Activated naive CD8-positive, alpha-beta T cell treated with anti-CD3 and anti-CD28 coated beads, Interleukin-2, amount 50 U/mL, for 16 hours (primary cell): ENCODE measurements at regions not wholly inside any gene's neighbourhood (a gene's known extent, or its start where the extent isn't known, plus 50 kb on each side); places are given as distances from the start of the nearest gene placed in this dataset.

Experiments
- DNase-seq: peaks from one replicate; pipeline ENCODE4 v3.0.0-alpha.2; 2020; ENCODE audit warnings: low read depth, low spot score

DNA sequence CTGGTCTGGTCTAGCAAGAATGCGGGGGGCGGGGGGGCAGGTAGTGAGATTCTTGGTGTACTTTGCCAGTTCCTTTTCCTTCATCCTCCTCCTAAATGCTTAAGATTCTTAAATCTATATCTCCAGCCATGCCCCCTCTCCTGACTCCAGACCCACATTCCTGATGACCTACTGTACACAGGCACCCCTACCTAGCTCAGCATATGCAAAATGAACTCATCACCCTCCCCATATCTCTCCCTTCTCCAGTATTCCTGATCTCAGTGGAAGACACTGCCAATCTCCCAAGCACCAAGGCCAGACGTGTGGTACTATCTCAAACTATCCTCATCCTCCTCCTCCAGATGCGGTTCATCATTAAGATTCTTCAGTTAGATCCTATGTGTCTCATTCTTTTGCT is 215.8 kb downstream of the SPTSSA start:
- no peak for DNase-seq

DNA sequence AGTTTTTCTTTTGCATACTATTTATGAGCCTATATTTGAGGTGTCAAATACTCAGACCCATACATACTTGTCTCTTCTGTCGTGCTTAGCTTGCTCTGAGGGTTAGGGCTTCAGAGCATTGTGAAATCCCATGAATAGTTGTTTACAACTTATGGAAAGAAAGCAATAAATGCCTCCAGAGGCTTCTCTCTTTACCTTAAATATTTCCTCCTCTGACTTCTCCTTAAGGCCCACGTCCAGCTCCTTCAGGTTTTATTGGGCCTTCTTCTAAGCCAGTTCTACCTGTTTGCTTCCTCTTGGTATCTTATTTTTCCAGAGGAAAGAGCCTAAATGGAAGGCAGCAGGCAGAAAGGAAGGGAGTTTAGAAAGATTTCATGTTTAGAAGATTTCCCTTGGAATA is 218.6 kb downstream of the SPTSSA start:
- no peak for DNase-seq

DNA sequence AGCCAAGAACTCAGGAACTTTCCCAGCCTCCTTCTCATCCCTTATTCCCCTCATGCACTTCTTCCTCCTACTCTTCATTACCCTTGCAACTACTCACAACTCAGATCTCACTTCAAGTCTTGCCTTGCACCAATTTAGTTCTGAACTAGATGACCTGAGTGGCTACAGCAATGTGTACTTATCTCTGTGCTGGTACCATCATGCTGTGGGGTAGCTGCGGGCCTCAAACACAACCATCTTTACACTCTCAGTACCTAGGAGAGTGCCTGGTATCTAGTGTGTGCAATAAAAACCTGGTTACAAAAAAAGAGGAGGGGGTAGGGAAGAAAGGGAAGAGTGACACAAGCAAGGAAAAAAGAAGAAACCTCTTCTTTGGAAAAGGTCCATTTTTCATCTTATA is 219.0 kb downstream of the SPTSSA start:
- no peak for DNase-seq

DNA sequence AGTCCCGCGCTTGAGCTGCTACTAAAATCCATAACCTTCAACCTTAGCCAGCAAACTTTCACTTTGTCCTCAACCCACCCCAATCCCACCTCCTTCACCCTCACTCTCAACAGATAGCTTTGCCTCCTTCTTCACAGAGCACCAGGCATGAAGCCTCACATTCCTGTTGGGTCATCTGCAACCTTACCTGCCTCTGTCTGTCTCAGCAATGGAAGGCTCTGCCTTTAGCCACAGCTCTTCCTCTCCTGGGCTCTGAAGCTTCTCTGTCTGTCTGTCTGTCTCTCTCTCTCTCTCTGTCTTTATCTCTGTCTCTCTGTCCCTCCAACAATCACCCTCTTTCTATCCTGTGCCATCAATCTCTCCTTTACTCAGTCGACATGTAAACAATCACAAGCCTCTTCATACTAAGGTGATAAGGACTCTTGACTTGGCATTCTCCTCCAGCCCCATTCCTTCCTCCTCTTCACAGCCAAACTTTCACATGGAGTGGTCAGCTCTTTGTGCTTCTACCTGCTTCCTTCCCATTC is 220.8 kb downstream of the SPTSSA start:
- DNase-seq = no peak

DNA sequence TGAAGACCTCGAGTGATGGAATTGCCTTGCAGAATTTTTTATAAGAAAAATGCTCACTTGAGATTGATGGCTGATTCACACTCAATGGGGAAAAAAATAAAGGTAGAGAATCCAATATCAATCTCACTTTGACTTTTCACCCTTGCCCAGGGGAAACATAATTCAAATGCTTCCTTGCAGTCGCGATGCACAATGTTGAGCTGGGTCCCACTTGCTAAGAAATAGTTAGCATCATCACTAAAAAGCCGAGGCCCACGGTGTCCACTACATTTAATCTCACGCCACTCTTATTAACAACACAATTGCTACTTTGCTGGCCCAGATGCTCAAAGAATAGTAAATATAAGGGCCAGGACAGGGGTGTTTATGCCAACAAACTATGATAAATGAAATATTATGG is 223.4 kb downstream of the SPTSSA start:
- DNase-seq = no peak

DNA sequence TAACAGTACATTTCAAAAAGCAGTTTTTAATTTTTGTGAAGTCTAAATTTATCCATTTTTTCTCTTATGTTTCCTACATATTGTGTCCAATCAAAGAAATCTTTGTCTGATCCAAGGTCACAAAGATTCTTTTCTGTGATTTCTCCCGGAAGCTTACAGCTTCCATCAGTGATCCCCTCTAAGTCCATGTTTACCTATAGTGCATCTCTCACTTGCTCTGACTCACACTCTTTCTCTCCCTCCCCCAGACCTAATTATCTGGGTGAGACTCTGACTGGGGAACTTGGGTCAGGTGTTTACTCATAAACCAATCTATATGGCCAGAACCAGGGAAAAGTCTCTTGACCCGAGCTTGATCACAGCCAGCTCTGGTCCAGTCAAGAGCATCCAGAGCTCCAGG is 224.4 kb downstream of the SPTSSA start:
- no peak for DNase-seq

DNA sequence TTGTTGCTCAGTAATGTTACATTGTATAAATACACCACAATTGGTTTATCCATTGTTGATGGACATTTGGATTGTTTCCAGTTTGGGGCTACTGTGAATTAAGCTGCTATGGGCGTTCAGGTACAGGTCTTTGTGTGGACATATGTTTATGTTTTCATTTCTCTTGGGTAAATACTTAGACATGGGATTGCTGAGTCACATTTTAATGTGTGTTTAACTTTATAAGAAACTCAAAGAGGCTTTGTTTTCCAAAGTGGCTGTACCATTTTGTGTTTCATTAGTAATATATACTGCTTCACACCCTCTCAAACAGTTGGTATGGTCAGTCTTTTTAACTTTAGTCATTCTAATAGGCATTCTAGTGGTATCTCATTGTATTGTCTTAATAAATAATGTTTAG is 225.0 kb downstream of the SPTSSA start:
- DNase-seq = no peak

DNA sequence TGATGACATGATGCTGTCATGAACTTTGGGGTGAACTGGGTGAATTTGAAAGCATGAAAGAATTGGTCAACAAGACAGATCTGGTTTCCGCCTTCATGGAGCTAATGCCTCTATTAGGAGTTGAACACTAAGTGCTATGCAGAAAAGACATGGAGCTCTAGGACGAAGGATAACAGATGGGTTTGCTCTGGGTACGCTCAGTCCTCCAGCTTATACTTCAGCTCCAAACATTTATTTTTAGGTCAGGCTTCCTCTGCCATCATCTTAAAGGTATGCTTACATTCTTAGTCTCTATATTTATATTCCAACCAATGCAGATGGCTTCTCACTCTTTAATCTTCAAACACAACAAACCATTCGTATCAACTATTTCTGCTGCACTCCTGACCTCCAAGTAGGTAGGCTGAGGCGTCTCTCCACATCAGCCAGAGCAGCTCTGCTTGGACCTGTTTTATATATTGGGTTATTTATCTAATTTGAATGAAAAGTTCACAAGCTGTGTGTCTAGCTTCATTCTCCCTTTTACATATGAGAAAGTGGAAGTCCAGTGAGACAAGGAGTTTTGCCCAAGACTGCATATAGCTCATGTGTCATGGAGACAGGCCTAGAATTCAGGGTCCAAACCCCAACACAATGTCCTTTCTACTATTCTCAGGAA is 226.3 kb downstream of the SPTSSA start:
- DNase-seq = no peak

DNA sequence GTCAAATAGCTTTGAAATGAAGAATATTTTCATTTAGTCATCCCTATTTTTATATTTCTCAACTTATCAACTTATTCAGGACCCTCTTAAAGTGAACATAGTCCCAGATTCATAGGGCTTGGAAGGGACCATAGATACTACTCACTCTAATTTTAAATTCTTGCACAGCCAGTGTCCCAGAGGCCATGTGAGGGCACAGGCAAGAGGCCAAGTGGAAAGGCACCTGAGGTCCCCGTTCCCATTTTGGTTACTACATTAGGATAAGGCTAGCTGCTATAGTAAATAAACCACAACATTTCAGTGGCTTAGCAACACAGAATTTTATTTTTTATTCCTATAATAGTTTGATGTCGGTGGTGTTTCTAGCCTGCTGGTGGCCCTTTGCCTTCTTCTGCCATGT is 227.8 kb downstream of the SPTSSA start:
- DNase-seq = no peak

DNA sequence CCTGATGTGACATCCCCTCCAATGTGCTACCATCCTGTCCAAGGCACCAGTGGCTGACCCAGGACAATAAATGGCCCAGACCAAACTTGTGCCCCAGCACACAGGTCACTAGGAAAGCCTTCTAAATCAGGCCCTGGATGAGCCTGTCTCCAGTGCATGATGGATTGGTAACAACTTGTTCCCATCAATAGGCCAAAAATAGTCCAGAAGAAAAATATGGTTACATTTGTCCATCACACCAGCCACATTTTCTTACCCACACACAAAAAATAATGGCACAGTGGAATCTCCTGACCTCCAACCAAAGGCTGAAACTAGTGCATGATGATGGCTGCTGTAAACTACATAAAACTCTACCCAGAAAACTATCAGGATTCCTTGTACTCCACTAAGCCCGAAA is 228.4 kb downstream of the SPTSSA start:
- DNase-seq = no peak

DNA sequence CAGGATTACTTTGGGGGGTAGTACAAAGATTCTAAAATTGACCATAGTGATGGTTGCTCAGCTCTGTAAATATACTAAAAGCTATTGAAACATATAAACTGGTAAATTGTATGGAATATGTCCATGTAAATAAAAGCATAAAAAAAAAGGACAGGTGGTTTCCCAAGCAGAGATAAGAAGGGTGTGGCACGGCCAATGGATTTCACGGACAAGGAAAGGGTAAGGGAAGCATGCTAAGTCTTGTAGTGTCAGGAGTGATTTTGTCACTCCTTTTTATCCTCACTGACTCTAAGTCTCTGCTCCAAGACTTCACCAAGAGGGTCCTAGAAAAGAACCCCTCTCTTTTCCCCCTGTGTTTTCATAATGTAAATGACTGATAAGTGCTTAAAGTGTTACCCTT is 229.2 kb downstream of the SPTSSA start:
- no peak for DNase-seq

DNA sequence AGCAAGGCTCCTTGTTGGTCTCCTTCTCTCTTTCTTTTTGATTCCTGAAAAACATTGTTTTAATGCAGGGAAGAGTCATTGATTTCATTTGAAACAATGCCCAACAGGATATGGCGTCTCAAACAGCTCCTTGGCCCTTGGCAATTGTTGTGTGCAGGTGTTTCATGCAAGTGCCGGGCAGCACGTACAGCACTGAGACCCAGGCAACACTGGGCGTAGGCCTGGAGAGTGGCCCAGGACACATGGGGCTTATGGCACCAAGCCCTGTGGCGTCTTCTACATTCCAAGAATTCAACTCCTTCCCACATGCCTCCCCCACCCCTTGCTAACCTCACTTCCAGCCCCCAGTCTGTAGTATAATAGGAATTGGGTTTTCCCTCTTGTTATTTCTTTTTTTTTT is 230.4 kb downstream of the SPTSSA start:
- no peak for DNase-seq

DNA sequence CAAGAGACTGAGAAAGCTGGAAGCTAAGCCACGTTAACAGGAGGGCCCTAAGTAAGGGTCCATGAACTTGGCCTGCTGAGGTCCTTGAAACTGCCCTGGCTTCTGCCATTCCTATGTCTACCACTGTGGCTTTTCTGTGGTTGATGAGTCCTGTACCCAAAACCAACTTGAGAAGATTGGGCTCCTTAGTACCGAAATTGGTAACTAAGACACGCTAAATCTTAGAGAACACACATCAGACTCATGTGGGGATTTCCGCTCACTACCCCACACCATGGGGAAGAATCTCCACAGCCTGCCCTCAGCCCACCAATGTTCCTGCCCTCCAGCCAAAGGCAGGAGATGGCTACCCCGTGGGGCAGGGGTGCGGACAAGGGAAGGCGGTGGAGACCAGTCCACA is 232.9 kb downstream of the SPTSSA start:
- no peak for DNase-seq

DNA sequence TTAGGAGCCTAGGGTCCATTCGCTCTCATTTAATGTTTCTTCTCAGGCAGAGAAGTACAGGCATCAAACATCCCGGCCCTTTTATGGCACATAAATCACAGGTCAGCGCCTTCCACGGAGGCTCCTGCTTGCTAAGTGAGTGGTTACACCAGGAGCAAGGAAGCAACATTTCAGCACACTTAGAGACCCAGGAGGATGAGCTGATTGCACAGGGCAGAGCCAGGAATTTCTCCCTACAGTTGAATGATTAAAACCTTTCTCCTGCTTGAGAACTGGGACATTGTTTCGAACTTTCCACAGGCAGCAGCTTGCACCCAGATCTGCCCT is 233.4 kb downstream of the SPTSSA start:
- DNase-seq = no peak

DNA sequence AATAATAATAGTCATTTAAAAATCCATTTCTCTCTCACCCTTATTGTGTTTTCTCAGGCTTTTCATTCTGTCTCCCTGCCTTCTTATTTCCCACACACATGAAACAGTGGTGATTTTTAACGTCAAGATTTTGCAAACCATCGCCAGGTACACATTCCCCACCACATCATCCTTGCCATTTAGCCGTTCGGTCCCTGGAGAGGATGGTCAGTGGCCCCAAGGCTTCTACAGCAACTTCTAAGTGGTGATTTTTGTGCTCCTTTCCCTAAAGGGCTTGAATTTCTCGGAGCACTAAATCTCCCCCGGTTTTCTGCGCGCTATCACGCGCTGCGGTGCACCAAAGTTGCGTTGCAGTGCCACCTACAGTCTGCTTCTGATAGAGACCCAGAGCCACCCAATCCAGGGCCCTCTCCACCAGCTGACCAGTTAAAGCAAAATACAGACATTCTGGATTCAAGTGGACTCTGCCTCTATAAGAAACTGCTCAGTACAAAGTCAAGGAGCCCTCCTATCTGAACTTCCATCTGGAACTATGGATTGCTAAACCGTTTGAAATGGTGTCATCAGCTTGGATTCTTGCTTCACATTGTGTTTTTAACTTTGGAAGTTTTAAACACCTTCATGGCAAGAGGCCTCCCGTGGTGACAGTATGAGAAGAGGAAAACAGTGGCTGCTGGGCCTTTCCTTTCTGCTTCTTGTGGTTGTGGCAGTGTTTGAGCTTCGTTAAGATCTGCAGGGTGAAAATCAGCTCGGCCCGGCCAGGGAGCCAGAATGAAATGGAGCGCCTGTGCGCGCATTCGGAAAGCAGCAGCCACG is 234.0 kb downstream of the SPTSSA start:
- peak; percentile 9 for DNase-seq

DNA sequence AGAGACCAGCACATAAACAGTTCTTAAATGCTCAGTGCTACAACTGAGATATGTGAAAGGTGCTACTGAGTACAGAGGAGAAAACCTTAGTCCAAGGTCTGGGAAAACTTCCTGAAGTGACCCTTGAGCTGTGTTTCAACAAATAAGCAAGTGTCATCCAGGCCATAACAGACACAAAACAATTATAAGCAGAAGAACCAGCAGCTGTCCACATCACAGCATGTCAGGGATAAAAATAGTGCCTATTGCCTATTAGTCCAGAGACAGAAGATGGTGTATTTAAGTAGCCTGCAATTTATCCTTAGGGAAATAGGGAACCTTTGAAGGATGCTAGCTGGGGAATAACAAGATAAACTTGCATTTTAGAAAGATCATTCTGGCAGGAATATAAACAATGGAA is 237.8 kb downstream of the SPTSSA start:
- no peak for DNase-seq

DNA sequence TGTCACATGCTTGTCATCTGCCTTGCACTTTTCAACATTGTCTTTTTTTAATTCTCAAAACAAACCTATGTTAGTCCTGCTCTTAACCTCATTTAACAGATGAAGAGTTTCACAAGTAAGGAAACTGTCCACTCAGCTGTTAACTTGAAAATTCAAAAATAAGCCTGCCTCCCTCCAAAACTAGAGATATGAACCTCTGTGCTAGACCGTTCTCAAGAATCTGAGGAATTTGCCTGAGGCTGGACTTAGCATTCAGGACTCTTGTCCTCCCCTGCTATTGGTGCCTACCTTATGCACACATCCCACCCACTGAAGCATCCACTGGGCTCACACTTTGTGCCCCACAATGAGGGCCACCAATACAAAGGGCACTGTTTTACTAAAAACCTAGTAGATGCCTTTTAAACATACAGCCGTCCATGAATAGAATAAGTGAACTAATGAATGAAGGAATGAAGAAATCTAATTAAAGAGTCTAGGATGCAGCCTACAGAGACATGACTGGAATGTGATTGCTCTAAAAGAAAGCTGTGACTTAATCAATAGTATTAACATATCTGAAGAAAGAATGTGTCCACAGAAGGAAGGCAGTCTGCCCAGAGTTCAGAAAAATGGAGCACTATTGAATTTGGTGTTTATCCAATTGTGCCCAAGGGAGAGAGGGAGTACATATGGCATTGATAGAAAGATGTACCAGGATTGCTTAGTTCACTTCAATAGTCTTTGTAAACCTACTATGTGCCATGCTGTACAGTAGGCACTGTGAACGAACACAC is 238.5 kb downstream of the SPTSSA start:
- no peak for DNase-seq

DNA sequence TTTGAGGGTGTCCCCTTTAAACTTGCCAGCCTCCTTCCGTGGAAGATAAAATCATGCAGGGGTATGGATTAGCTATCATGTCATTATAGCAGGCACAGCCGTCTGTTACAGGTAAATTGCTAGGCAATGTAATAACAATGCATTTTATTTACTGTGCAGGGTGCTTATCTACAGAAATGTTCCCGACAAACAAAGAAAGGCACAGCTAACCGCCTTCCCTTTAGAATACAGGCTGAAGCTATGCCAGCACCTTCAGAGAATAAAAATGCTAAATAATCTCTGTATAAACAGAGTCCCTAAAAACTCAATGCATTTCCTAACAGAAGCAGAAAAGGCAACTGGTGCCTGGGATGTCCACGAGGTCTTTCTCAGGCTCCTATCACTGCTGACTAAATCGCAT is 239.2 kb downstream of the SPTSSA start:
- no peak for DNase-seq

DNA sequence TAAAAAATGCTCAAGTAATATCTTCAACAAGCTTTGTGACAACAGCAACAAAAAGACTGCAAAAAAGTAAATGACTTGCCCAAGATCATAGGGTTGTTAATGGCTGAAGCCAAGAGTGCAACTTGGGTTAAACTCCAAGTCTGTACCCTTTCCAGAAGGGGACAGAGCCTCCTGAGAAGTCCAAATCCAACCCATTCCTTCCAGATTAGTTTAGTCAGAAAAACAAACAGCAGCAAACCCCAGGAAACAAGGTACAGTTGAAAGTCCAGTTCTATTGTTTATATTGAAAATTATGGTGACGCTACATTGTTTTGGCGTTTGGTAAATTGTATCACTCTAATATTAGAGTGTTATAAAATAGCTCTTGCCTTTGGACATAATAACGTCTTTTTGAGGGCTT is 239.9 kb downstream of the SPTSSA start:
- DNase-seq = no peak

DNA sequence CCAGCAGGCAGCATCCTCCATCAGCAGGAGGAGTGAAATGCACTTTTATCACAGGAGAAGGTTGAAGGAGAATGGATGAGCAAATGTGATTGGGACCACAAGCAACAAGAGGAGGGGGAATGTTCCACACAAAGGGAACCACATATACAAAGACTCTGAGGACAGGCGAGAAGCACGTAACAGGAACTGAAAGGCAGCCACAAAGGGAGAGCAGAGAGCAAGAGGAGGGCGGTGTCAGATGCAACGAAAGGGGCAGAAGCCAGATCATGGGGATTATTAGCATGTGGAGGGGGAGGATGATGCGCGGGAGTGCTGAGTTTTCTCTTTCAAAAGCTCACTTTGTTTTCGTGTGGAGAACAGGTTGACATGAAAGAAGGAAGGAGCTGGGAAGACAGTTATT is 241.1 kb downstream of the SPTSSA start:
- no peak for DNase-seq

DNA sequence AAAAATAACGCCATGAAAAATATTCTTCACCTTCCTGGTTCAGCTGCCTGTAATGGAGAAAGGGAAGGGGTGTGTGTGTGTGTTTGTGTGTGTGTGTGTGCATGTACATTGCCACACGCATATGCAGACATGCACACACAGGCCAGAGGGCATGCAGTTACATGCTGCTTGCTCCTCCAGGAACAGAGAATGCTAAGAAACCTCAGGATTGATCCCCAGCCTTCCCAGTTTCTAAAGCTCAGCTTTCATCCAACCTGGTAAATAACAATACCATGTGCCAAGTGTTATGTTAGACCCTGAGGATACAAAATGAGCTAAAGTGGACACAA is 241.7 kb downstream of the SPTSSA start:
- no peak for DNase-seq

DNA sequence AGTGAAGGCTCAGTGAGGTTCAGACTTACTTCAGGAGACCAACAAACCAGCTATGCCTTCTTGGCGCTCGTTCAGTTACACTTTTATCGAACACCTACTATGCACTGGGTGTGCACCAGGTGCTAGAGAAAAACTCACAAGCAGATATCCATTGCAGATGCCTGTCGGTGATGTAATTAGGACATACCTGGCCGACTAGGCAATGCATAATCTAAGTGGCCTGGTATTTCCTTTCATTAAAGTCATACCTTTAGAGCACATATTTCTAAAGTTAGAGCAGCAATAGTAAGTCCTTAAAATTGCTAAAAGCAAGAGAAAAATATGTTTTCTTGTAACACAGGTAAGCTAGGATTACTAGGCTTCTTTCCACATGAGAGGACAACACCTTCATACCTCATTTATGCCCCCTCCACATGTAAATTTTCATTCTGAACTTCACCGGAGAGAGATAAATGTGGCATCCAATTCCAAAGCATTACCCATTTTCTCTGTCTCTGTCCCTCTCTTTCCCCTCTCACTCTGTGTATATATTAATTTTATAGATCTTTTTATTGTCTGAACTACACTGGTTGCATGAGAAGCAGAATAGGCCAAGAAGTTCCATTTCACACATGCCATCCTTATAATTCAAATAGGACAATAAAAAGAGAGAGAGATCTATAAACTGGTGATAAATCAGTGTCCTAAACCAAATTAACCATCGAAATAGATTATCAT is 242.2 kb downstream of the SPTSSA start:
- DNase-seq = no peak
